ENCODE measurements at regions not wholly inside any gene's neighbourhood (a gene's known extent, or its start where the extent isn't known, plus 50 kb on each side); places are given as distances from the start of the nearest gene placed in this dataset.

GRCh38 chr6:113432521-113433334 lies 424.4 kb upstream of the MARCKS start:
- peak overlapping the region in 1 of 10 donors; percentile 27 for H3K27ac ChIP-seq
- H3K4me3 ChIP-seq = no peak overlapping the region
- intact Hi-C loops (cut with DNase I) = no loop called here
- WGBS, 2 donors = 96 to 97% methylated on average over 1 of the region's 1 CpG
- no peaks in the 10 kb centered on the region for H3K9me3 ChIP-seq
- H3K4me1 ChIP-seq = peaks cover 0 to 12% (median 0%) of the 10 kb centered on the region in 9 donors
- no peak for ATAC-seq
- H3K27me3 ChIP-seq = no peaks in the 10 kb centered on the region
- H3K36me3 ChIP-seq = no peaks in the 10 kb centered on the region
- TF ChIP-seq CTCF (IDR thresholded peaks at IDR 0.05) = no peak
- no peak for DNase-seq

GRCh38 chr6:113433335-113433991 lies 423.7 kb upstream of the MARCKS start:
- Histone ChIP-seq H3K27me3 (no peaks in the 10 kb centered on the region), H3K4me1 (peaks cover 0 to 12% (median 0%) of the 10 kb centered on the region in 9 donors), H3K36me3 (no peaks in the 10 kb centered on the region), H3K9me3 (no peaks in the 10 kb centered on the region), H3K4me3 (no peak overlapping the region), H3K27ac (peak overlapping the region in 1 of 10 donors; percentile 27)
- WGBS, 2 donors = 62 to 81% methylated on average over 6 of the region's 6 CpGs
- no peak for TF ChIP-seq CTCF (IDR thresholded peaks at IDR 0.05)
- intact Hi-C loops (cut with DNase I) = no loop called here
- ATAC-seq (peak in 3 of 8 donors; percentile 56 to 80 (median 75)), DNase-seq (peak in 1 of 2 donors; percentile 26)

GRCh38 chr6:113434641-113435040 lies 422.5 kb upstream of the MARCKS start:
- Histone ChIP-seq H3K27me3 (no peaks in the 10 kb centered on the region), H3K9me3 (no peaks in the 10 kb centered on the region), H3K36me3 (no peaks in the 10 kb centered on the region), H3K27ac (no peak overlapping the region), H3K4me3 (no peak overlapping the region), H3K4me1 (peaks cover 0 to 12% (median 0%) of the 10 kb centered on the region in 9 donors)
- DNase-seq = no peak
- intact Hi-C loops (cut with DNase I) = no loop called here
- no peak for TF ChIP-seq CTCF (IDR thresholded peaks at IDR 0.05)
- 88 to 92% methylated on average over 3 of the region's 3 CpGs for WGBS, 2 donors
- no peak for ATAC-seq

- Histone ChIP-seq H3K4me3 (no peak overlapping the region), H3K27me3 (no peaks in the 10 kb centered on the region), H3K27ac (no peak overlapping the region), H3K9me3 (no peaks in the 10 kb centered on the region), H3K4me1 (peaks cover 0 to 12% (median 0%) of the 10 kb centered on the region in 9 donors), H3K36me3 (no peaks in the 10 kb centered on the region)
- DNase-seq = no peak
- no peak for ATAC-seq
- whole genome bisulfite sequencing, 2 donors = 32 to 49% methylated on average over 3 of the region's 3 CpGs
- no peak for TF ChIP-seq CTCF (IDR thresholded peaks at IDR 0.05)
- intact Hi-C loops (cut with DNase I) = no loop called here
These were observed 419.6 kb upstream of the MARCKS start for GRCh38 chr6:113437566-113437965.
